Femur (tissue), 1 donor: ENCODE measurements at regions not wholly inside any gene's neighbourhood (a gene's known extent, or its start where the extent isn't known, plus 50 kb on each side); places are given as distances from the start of the nearest gene placed in this dataset.
"Not testable (repeated sequence)": the region's sequence is repeated elsewhere in the genome, so short reads cannot be mapped to it uniquely, and the experiment has no call there.

Experiments
- DNase-seq: peaks from one replicate; pipeline ENCODE4 v3.0.0-alpha.2; 2017

DNA sequence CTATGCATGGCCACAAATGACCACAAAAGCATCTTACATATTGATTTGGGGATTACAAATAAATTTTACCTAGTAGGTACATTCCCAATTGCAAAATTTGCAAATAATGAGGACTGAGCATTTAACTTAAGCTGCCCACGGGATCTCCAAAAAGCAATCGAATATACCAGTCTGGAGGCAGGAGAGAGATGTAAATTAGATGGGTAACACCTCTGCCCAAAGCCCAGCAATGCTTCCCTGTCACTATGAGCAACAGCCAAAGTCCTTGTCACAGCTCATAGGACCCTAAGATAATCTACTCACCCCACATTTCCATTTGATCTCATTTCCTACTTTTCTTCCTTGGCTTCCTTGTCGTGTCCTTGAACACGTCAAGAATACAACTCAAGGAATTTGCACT, 172.2 kb downstream of the SUCLG1 start:
- no peak for DNase-seq

DNA sequence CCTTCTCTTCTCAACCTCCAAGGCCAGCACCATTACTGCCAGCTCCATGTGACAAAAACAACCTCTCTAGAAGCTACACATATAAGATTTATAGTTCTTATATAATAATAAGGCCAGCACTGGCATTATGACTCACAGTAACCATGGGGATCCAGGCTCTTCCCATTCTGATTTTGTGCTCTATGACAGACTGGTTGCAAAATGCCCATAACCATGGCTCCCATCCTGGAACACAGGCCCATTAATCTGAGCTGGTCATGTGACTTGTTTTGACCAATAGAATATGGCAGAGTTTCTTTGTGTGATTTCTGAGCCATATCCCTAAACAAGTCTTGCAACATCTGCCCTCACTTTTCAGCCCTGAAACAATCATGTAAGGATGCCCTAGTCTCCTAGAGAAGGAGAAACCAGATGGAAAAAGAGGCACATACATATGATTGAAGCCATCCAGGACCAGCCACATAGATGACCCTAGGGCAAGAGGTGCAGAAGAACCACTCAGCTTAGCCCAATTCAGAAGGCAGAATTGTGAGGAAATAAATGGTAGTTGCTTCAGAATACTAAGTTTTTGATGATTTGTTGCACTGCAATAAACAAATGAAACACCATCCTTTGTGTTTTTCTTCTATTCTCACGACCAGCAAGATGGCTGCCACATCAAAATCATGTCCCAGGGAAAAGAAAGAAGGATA, 173.9 kb downstream of the SUCLG1 start:
- no peak for DNase-seq

DNA sequence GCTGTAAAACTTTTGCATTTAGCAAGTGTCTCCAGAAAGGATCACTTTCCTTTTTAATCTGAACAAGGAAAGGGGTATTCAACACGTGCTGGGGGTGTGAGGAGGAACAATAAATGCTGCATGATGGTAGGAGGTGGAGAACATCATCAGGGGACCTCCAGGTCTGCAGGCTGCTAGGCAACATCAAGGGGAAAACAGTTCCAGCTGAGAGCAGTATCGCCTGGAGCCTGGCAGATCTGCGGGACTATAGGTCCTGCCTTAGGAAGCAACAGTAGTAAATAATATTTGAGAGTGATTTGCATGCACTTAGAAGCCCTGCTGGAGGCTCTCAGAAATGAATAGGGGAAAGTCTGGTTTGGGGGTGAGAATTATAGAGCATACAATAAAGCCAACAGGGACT, 175.6 kb downstream of the SUCLG1 start:
- DNase-seq = no peak

DNA sequence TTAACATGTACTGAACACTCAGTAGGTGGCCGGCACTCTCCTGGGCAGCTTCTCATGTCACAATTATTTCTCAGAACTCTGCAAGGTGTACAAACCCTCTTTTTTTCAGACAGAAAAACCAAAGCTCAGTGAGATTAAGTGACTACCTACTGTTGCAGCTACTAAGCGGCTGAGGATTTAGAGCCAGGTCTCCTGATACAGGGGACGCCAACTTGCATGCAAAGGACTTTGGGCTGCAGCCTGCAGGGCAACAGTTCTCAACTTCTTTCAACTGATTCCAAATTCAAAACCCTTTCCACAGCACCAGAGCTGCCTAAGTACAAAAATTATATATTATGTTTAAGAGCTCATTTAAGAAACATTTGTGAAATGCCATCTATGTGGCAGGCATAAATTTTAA, 177.6 kb downstream of the SUCLG1 start:
- no peak for DNase-seq

DNA sequence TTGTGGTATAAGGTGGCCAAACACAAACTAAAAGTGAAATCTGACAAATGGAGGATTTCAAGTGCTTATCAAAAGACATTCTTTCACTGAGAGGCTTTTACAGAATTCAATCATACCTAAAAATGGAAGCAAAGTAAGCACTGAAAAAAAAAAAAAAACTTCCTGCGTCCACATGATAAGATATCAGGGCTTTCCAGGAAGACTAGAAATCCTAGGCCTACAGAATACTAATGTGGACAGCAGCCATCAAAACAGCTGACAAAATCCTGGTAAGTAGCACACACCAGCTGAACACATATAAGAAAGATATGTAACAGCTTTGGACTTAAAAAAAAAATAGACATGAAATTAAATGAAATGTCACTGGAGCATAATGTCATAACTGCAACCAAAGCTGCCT, 178.2 kb downstream of the SUCLG1 start:
- DNase-seq = no peak

DNA sequence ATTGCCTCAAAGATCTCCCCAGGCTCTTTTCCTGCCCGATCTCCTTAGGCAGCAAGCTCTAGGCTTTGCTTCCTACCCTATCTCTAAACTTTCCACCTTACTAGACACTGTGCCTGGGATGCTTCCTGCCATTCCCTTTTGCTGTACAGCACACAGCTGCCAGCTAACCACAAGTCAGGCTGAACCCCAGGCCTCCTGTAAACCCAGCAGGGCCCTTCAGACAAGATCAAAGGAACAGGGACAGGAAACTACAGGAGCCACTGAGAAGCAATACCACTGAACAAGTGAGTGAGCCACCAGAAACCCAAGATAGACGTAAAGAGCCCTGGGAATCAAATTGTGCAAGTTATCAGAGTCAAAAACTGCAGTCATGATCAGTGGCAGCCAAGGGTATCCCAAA, 180.7 kb downstream of the SUCLG1 start:
- DNase-seq = no peak

DNA sequence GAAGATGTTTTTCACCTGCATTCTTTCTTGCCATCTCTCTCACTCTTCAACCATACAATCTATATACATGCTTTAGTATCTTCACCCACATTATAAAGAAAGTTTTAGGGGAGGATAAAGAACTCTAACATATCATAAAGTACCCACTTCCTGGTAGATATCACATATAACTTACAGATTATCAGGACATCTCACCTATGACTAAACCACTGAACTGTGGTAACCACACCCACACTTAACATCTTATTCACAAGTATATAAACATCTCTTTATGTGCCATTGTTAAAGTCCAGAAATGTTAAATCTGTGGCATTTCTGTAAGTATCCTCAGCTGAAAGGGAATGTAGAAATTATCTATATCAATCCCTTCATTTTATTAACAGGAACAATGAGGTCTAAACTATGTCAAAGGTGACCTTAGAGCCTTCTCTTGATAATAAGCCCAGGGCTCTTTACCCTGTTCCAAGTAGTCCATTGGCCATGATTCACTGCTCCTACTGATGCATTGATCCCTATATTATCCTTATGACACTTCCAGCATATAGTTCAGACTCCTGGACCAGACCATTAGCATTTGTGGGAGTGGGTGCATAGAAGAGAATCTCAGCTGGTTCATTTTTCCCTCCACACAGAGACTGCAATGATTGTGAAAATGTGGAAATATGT, 182.4 kb downstream of the SUCLG1 start:
- no peak for DNase-seq

DNA sequence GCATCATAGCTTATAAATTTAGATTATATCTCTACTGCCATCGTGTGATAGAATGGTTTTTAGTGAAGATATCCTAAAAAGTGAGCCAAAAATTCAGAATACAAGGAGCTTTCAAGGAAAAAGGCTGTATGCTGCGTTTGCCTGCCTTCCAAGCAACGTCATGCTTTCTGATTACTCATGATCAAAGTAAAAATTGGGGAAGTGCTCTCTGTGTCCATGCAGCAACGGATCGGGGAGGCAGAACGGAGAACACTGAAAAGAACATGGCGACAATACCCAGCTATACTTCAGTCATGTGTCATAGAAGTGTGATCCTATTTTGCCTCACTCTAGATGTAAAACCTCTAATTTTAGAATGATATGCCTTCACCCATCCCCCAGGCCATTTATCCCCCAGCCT, 185.7 kb downstream of the SUCLG1 start:
- no peak for DNase-seq

DNA sequence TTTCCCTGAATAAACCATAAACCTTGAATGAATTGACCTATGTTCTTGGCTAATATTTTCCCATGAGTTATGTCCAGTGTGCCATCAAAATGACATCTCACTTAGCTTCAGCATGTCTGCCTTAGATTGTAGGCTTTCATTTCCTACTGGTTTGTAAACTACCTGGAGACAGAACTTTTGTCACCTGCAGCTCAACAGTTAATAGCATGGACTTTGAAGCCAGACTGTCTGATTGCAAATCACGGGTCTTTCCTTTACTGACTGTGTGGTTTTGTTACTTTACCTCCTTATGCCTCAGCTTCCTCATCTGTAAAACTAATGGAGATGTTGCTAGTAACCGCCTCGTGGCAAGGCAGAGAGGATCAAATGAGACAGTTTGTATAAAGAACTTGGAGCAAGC, 187.1 kb downstream of the SUCLG1 start:
- DNase-seq = no peak

DNA sequence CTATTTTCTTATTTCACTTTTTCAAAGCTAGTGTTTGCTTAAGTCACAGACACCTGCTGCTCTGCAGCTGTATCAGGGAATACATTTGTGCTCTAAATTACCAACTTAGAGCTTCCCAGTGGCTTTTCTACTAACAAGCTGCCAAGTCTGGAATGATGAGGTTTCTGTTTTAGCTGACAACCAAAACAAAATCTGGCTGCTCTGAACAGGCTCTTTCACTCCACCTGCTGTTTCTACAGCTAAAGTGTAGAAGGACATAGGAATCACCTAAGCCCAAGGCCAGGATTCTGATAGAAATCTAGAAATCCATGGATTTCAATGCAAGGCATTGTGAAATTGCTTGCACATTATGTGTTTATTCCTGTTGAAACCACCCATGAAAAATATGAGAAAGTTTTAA, 201.2 kb downstream of the SUCLG1 start:
- peak; percentile 23 for DNase-seq

DNA sequence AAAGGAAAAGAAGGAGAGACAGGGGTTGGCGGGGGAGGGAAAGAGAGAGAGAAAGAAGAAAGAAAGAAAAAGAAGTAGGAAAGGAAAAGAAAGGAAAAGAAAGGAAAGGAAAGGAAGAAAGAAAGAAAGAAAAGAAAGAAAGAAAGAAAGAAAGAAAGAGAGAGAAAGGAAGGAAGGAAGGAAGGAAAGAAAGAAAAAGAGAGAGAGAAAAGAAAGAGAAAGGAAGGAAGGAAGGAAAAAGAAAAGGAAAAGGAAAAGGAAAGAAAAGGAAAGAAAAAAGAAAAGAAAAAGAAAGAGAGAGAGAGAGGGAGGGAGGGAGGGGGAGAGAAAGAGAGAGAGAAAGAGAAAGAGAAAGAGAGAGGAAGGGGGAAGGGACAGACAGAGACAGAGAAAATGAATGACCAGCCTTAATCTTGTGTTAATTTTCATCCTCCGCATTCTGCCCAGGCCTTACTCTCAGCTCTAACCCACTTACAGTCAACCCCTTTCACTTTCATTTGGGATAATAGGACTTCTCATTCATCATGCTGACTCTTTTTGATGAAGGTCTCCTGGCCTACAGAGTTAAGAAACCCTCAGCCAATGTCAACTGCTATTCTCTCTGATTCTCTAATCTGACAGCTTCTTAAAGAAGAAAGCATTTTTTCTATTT, 207.3 kb downstream of the SUCLG1 start:
- no peak for DNase-seq

DNA sequence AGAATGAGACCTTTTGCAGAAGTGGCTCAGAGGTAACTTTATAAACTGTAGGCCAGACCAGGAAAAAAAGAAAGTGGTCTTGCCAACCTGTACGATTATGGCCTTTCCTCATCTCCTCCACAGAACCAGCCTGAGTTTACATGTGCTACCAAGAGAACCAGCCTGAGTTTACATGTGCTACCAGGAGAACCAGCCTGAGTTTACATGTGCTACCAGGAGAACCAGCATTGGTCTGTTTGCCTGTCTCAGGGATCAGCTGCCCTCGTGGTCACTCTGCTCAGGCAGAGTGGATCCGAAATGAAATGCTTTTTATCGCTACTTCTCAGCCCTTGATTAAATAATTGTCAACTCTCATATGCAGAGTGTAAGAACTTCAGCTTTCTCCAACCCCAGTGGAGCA, 209.9 kb downstream of the SUCLG1 start:
- DNase-seq = no peak

DNA sequence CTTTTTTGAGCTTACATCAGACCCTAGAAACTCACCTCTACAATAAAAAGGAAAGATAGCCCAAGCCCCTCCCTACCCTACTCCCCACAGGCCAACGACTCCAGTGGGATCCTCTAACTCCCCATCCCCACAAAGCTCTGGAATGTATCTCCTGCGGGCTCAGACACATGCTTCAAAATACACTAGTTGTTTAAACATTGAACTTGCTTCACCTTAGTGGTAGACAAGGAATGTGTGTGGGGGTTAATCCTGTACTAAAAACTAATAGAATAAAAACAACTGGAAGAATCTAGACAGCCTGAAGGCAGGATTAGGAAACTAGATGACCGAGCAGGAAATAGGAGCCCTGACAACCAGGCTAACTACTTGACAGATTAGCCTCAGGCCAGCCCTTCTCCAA, 211.5 kb downstream of the SUCLG1 start:
- DNase-seq = no peak

DNA sequence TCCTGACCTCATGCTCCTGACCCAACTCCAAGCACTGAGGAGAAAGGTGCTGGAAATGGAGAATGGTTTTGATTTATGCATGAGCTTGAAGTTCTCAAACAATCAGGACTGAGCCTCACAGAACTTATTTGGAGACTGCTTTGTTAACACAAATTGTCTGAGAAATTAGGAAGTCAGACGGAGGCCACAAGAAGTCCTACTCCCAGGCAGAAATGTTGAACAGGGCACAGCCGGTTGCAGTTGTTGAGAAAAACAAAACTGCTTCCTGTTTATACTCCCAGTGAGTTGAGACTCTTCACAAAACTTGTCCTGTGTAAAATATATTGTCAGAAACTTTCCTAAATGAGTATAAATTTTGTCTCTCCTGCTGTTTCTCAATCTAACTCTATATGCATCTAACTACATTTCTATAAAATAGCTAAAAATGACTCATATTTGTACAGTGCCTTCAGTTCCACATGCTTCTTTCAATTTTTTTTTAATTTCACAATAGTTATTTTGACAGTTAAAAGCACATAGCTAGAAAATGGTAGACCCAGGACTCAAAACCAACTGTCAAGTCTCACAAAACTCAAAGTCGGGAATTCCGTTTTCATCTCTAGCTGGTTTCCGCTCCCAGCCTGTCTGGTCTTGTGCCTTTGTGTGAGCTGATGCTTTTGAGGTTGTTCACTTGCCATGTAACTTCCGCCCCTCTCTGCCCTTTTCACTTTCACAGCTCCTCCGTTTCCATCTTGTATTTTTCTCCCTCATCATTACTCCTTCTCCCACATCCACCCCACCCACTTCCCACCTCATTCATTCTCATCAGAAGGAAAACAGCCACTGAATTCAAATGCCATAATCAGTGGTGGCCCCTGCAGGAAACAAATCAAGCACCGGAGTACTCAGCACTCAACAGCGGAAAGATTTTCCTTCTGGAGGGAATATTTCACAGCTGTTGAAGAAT, 215.0 kb downstream of the SUCLG1 start:
- no peak for DNase-seq

DNA sequence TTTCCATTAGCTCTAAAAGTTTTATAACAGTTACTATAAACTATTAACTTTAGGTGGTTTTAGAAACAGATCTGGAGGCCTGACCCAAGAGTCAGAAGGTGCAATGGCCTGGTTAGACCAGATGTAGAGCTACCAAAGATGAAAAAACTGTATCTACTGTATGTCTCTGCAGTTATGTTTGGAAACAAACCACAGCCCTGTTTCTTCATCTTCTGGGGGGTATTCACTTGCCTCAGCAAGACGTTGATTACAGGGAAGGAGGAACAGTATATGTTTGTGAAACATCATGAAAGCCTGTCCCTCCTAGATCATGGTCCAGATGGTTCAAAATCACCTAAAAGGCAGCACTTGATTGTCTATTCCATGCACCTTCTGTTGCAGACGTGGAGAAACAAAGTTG, 220.2 kb downstream of the SUCLG1 start:
- DNase-seq = no peak

DNA sequence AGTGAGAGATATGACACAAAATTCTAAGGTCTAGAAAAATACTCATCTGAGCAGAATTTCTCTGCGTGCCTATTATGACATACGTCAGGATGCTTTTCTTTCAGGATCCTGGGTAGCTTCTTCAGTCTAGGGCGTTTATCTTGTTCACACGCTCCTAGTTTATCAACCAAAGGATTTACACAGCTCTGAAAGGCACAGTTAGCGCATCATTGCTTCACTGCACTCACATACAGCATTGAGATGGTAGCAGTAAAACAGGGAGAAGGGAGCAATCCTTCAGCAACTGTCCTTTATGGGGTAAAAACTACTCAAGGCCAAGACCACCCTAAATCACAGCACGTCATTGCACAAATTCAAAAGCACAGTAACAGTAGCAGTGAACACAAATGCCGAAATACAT, 222.8 kb downstream of the SUCLG1 start:
- DNase-seq = no peak

DNA sequence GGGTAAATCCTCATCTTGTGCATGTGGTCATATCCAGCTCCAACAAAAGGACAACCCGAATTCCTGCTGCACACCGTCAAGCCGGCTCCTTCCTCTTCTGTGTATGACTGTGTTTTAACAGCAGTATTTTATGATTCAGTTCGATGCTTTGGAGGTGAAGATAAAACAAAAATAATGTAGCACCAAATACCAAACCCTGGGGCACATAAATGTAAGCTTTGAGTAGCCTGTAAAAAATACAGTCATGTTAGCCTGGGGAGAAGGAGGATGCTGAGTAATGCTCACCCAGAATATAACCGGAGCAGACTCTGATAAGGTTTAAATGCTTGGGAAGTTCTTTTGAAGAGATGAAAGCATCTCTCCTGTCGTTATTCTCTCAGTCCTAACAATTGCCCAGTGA, 225.0 kb downstream of the SUCLG1 start:
- no peak for DNase-seq

DNA sequence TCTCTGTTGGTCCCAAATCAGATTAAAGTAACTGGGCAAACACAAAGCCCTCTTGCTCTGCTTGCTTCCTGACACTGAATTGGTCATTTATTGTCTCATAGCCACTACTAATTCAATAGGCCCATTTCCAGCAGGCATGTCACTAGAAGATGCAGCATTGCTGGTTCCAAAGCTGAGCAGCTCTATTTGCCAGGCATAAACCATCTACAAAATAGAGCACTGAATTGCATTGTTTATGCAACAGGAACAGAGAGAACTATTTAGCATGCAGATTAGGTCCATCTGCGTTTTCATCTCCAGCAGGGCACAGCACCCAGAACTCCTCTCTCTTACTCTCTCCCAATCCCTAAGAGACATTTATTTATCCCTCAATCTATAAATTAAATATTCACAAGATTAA, 227.6 kb downstream of the SUCLG1 start:
- no peak for DNase-seq

DNA sequence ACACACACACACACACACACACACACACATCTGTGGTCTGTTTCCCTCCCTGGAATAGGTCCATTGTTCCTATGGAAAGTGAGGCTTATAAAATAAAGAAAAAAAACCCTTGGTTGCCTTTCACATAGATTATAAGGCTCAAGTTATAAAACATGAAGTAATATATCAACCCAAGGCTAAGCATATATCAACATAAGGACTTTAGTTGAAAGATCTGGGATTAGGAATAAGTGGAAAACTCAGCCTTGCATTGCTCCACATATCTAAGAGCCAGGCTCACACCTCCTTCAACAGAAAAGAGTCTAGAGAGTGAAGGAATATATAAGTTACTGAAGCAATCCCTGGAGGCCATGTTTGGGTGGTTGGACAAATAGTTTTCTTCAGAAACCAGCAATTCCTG, 235.0 kb downstream of the SUCLG1 start:
- DNase-seq = no peak

DNA sequence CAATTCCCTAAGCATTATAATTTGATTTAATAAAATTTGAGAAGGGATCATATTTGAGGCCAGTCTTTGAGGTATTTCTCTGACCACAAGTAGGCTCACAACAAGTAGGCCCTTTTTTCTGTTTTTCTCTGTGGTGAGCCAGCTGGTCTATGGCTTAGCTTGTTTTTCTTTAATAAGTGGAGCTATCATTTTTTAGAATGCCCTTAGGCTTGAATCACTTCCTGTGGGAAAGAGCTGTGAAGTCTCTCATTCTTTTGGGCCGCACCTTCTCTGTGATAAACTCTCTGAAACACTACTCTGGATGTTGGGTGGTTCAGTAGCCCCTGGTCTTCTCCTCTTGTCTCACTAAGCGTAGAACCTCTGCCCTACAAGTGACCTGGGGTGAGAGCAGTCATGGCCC, 235.9 kb downstream of the SUCLG1 start:
- DNase-seq = no peak

DNA sequence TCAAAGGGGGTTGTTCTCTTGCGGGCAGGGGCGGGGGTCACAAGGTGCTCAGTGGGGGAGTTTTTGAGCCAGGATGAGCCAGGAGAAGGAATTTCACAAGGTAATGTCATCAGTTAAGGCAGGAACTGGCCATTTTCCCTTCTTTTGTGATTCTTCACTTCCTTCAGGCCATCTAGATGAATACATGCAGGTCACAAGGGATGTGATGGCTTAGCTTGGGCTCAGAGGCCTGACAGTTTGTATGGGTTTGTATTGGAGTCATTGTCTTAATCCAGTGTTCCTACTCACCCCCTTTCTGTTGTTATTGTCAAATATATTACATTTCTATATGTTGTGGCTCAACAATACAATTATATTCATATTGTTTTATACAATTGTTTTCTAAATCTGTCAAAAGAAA, 238.0 kb downstream of the SUCLG1 start:
- not testable (repeated sequence) for DNase-seq

DNA sequence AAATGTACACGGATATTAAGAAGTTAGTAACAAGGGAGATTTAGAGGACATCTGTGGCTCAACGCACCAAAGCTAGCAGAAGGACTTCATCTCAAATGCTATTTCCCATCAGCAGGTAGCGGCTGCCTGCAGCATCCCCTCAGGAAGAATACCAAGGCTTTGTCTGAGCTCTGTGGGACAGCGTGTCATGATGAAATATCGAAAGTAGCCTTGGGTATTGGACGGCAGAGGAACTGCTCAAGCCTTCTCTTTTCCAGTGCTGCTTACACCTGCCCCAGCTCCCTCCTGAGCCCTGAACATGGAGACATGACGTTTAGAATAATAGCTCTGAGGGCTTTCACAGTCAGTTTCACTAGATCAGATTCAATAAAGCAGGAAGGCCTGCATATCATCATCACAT, 241.6 kb downstream of the SUCLG1 start:
- DNase-seq = no peak

DNA sequence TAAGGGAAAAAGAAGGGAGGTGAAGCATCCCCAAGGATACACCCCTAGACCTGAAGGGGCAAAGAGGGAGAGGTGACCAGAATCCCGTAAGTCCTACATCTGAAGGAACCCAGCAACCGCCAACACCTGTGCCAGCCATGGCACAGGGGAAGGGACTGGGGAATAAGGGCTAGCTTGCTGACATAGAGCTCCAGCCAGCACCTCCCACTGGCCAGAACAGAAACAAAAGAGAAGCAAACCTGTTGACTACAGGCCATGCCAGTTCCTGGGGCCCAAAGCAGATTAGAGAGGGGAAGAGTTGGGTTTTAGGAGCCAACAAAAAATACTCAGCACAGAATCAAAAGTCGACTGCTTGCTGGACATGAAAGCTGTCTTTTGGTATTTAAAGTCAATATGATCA, 244.6 kb downstream of the SUCLG1 start:
- DNase-seq = no peak
